NCI-H1436 (cell line): ENCODE measurements at regions not wholly inside any gene's neighbourhood (a gene's known extent, or its start where the extent isn't known, plus 50 kb on each side); places are given as distances from the start of the nearest gene placed in this dataset.
"Not testable (repeated sequence)": the region's sequence is repeated elsewhere in the genome, so short reads cannot be mapped to it uniquely, and the experiment has no call there.

Experiments used
- DNase-seq: peaks from one replicate; lab custom pipeline; 2025; lab: John Stamatoyannopoulos, UW

DNA sequence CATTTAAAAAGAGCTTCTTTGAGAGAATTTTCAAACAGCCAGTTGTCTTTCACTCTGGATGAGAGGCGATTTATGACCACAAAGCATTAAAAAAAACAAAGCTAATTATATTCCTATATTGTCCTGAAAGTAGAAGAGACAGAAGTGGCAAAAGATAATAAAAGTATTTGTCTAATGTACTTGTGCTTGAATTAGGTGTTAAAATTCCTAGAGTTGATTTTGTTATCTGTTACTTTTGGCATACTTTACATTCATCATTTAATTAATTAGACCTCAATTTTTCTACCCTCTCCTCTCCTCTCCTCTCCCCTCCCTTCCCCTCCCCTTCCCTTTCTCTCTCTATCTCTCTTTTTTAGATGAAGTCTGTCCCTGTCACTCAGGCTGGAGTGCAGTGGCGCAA is 635.1 kb upstream of the ZNF385D start:
- no peak for DNase-seq

DNA sequence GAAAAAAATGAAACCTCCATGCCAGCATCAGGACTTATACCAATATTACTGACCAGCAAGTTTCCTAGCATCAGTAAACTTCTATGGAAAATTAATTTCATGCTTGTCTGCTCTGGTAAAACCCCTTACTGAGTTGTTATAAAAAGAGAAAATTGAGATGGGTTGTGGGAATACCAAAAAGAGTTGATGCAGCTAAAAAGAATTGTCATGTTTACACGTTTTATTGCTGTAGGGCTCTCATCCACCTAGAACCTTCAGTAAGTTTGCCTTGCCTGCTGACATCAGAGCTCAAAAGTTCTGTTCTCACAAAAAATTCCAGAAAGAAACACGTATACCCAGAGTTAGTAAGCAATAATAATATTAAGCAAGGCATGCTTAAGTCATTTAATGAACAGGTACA is 641.3 kb upstream of the ZNF385D start:
- DNase-seq, result no peak

DNA sequence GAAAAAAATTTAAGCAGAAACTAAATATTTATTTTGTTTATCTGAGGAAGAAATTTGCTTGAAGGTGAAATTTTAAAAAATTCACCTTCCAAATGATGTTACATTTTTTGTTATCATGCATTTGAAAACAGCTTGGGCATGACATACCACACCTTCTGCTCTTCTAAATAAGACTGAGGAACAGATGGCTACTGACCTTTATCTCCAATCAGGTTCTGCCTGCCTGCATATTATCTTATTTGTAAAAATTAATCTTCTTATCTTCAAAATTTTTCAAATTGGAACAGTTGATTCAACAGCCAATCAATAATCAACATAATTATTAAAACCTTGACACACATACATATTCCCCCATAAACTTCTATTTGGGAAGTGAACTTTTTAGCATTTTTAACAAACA is 641.8 kb upstream of the ZNF385D start:
- DNase-seq, result no peak

DNA sequence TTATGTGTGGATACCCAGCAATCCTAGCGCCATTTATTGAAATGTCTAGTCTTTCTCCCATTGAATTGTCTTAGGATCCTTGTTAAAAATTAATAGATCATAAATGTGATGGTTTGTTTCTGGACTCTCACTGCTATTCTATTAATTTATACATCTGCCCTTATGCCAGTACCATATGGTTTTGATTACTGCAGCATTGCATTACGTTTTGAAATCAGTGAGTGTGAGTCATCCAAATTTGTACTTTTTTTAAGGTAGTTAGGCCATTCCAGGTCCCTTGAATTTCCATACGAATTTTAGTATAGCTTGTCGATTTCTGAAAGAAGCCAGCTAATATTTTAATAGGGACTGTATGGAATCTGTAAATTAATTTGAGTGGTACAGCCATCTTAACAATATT is 648.6 kb upstream of the ZNF385D start:
- DNase-seq, result no peak

DNA sequence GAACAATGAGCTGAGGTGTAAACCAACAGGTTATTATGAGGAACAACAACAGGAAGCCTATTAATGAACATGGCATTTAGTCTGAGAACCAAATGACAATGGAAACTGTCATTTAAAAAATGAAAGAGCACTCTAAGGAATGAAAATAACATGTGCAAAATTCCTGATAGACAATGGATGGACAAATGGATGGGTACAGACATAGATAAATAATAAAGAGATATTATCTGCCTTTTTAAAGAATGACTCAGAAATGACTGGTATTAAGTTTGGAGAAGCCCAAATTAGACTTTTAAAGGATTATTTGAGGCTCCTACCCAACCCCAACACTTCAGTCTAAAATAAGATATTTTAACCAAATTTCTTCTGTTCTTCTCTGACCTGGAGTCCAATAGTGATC is 650.5 kb upstream of the ZNF385D start:
- DNase-seq, result no peak

DNA sequence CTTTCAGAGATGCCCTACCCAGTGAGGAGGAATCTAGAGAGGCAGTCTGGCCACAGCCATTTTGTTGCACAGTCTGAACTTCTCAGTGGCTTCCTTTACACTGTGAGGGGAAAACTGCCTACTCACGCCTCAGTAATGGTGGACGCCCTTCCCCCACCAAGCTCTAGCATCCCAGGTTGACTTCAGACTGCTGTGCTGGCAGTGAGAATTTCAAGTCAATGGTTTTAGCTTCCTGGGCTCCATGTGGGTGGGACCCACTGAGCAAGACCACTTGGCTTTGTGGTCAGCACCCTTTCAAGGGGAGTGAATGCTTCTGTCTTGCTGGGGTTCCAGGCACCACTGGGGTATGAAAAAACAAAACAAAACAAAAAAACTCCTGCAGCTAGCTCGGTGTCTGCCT is 663.2 kb upstream of the ZNF385D start:
- DNase-seq, result no peak

DNA sequence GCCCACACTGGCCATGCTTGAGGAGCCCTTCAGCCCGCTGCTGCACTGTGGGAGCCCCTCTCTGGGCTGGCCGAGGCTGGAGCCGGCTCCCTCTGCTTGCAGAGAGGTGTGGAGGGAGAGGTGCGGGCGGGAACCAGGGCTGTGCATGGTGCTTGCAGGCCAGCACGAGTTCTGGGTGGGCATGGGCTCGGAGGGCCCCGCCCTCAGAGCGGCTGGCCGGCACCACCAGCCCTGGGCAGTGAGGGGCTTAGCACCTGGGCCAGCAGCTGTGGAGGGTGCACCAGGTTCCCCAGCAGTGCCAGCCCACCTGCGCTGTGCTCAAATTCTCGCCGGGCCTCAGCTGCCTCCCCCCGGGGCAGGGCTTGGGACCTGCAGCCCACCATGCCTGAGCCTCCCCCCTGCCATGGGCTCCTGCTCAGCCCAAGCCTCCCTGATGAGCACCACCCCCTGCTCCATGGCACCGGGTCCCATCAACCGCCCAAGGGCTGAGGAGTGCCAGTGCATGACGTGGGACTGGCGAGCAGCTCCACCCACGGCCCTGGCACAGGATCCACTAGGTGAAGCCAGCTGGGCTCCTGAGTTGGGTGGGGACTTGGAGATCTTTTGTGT is 665.9 kb upstream of the ZNF385D start:
- not testable (repeated sequence) for DNase-seq

DNA sequence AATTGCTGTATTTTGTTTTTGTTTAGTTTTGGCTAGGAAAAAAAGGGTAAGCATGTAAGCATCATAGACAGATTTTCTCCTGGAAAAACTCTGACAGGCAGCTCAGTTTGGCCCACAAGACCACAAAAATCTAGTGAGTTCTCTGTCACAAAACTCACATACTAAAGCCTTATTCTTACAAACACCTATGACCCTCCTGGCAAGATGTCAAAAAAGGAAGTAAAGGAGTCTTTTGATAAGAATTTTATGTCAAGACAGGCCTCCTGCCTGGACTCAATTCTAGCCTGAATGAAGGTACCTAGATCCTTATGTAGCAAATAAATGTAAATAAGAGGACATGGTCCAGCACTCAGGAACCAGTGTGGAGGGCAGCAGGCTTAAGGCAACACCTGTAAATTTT is 668.3 kb upstream of the ZNF385D start:
- DNase-seq, result no peak

DNA sequence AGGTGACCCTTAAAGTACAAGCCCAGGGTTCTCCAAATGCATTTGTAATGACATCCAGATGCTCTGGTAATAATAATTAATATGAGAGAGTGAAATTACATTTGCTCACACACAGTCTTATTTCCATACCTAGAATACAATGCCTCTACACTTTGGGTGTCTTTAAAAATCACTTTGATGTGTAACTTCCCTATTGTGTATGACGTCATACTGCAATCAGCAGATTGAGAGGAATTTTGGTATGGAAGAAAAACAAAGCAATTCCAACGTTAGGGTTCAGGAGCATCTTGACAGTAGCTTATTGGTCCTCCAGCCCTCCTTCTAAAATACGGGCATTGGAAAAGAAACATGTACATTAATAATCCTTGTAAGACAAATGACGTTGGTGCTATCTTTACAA is 670.6 kb upstream of the ZNF385D start:
- DNase-seq, result no peak

DNA sequence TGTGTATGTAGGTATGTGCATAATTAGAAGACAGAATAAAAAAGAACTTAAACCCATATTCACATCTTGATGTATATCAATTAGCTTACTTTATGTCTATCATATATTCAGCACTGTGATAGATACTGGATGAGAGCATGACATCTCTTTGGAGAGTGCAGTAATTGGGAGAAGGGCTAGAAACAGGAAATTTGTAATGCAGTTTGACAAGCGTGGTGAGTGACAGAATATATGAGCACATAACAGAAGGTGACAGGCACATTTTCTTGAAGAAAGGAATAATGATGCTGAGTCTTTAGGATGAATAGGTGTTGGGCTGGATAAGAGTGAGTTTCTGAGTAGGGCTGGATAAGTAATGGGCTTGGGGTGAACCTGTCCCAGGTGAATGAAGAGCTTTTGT is 680.3 kb upstream of the ZNF385D start:
- DNase-seq, result no peak

DNA sequence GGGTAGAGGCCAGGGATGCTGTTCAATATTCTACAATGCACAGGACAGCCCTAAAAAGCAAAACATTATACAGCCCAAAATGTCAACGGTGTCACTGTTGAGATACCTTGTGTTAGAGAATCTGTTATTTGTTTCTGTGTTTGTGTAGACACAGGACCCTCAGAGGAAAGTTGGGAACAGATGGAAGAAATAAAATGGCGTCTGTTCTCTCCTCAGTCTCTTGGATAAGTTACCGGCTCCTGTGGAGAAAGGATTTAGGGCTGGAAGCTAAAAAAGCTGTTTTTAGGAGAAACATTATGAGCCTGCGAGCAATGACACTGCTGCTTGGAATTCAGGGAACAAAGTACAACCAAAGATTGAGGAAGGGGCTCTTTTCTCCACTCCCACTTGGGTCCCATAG is 688.6 kb upstream of the ZNF385D start:
- DNase-seq, result no peak

DNA sequence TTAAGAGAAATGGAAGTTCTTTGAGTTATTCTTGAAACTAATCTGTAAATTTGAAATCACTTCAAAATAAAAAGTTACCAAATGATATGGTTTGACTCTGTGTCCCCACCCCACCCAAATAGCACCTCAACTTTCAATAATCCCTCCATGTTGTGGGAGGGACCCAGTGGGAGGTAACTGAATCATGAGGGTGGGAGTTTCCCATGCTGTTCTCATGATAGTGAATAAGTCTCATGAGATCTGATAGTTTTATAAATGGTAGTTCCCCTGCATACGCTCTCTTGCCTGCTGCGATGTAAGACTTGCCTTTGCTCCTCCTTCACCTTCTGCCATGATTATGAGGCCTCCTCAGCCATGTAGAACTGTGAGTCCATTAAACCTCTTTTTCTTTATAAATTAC is 690.7 kb upstream of the ZNF385D start:
- DNase-seq, result no peak

DNA sequence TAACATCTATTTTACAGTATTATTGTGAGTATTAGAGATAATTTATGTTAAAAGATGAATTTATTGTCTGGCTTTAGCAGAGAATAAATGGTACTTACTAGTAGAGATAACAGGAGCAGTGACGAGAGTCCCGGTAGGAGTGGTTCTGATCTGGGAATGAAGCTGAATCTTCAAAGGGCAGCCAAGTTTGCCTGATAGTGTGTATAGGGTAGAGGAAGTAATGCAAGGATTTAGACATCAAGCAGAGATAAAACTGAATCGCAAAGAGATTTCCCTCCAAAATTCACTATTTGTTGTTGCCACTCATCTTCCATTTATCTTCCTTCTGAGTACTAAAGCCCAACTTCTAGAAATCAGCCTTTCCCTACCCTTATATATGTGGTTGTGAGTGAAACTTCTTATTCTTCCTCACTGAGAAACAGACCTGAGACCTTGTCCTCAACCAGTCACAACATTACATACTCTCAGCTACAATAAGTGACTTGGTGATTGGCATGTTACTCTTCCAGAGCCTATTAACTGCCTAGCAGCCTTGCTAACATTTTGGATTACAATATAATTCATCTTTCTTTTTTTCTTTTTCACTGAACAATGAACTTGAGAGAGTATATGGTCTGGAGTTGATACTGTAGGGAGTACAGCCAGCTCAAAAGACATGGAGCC is 692.7 kb upstream of the ZNF385D start:
- no peak for DNase-seq

DNA sequence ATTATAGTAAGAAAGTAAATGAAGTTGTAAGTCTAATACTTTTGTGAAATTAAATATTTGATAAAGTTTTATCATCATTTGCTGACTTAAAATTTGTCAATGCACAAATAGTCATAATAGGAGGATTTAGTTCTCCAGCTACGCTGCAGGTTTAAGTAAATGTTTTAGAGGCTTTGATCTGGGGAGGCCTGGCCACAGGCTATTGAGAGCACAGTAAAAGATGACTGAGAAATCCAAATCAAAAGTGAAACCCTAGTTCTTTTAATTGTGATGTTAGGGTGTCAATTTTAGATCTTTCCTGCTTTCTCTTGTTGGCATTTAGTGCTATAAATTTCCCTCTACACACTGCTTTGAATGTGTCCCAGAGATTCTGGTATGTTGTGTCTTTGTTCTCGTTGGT is 694.3 kb upstream of the ZNF385D start:
- not testable (repeated sequence) for DNase-seq

DNA sequence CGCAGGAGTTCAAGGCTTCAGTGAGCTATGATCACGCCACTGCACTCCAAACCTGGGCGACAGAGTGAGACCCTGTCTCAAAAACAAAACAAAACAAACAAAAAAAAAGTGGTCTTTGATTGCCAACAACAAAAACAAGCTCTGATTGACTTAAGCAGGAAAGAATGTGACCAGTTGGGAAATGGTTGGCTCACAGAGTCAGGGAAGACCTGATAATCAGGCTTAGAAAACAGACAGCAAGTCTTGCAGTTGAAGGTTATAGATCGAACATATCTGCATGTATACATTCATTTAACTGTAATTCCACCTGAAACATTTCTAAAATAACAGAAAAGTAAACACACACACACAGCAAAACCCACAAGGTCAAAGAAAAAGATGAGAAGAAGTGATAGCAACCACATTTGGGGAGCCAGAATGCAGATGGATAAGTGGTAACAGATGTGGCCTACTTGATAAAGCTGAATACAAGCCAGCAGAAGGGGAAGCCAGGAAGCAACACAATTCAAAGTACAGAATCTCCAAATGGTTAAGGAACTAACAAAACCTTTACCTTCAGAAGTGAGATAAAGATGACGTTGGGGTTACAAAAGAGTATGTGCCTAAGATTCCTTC is 699.9 kb upstream of the ZNF385D start:
- DNase-seq, result no peak

DNA sequence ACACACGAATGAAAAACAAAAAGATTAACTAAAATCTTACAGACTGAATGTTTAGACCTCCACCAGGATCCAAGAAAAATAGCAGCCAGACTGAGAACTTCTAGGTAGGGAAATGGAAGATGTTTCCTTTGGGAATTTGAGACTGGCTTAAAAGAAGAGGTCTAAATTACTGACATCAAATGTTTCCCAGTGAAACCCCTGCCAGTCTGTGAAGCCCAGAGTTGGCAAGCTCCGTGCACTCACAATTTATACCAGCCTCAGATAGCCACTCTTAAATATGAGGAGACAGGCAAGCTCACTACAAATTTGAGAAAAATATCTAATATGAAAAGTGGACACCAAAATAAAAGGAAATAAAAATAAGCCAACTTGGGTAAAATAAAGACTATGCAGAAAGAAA is 700.5 kb upstream of the ZNF385D start:
- DNase-seq, result no peak

DNA sequence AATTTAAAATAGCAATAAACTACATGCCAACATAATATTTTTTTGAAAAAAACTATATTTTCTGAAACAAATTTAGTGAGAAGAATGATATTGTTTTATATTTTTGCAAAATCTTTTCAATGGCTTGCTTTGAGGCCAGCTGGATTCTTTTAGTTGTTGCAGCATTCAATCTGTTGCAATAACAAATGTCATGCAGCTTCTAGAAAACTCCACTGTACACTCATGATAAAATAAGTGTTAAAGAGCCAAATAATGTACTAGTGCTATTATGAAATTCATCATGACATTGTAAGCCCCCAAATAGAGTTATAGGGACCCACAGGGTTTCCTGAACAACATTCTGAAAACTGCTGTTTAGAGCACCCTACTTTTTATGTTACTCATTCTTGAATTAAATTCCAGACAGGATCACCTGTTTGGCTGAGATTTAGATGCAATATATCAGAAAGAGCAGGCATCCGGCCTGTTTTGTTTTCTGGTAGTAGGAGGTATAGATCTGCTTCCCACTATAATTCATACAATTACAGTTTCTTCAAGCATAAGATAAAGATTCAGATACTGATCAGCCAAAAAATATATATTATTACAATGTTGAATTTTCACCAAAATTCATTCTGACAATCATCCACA is 703.0 kb upstream of the ZNF385D start:
- no peak for DNase-seq

DNA sequence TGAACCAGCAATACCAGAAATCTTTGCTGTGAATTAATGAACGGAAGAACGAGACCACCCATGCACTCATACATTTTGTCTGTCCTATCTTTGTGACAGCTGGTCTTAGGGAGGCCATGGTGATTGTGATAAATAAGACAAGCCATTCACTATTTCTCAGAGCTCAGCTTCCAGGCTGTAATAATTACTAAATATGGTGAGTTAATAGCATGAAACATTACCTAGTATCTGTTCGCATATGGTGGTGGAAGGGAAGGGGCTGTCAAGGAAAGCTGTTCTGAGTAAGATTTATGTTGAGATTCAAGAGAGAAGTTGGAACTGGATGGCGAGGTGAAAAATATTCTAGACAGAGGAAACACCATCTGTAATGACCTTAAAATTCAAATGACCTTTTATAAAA is 719.0 kb upstream of the ZNF385D start:
- no peak for DNase-seq

DNA sequence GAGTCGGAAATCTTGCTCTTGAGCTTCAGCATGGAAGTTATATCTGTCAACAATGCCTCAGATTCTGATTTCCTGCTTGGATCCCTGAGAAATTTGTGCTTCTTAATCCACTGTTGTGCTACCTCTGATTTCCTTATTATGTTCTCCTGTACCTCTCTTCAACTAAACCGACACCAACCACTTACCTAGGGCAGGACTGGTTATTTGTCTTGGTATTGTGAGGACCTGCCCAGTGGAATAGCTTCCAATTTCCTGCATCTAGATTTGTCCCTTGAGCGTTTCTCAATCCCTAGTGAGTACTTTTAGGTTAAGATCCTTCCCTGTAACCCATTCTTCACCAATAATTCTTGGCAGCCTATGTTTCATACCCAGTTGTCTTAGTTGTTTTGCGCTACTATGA is 720.5 kb upstream of the ZNF385D start:
- DNase-seq, result no peak

DNA sequence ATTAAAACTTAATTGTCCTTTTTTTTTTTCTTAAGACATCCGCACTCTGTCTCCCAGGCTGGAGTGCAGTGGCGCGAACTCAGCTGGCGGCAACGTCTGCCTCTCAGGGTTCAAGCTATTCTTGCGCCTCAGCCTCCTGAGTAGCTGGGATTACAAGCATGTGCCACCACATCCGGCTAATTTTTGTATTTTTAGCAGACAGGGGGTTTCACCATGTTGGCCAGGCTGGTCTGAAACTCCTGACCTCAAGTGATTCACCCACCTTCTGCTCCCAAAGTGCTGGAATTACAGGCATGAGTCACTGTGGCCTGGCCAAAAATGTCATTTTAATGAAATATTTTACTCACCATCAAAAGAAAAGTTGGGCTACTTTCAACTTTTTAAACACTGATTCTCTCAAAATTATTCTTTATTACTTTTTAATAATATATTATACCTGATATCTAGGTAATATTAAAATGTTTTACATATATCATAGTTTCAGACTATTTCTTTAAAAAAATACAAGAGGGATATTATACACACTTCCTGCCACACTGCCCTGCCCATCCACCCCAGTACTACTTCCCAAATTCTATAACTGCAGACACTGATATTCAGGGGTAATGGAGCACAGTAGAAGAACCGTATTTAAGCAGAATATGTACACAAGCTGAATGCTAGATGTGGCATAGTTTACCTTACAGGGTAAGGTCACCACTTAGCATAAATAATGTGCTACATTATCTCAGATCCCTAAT is 723.9 kb upstream of the ZNF385D start:
- no peak for DNase-seq

DNA sequence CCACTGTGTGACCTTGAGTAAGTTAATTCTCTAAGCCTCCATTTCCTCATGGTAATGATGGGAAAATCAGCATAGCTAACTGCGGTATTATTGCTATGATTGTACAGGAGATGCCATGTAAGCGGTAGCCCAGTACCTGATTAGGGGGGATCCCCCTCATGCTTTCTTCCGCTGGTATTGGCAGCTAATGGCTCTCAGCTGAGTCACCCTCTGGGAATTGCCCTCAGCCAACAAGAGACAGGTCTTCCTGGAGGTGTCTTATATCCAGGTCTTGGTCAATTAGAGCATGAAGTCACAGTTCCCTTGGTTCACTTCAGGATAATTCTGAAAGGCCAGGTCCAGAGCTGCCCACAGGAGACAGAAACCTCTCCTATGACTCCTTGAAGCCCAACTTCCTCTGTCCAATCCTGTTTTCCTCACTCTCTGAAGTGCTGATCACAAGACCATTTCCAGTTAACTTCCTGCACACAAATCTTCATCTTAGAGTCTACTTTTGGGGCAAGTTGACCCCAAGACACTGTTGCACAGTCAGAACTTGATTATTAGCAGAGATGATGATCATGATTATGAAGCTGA is 724.7 kb upstream of the ZNF385D start:
- DNase-seq, result no peak

DNA sequence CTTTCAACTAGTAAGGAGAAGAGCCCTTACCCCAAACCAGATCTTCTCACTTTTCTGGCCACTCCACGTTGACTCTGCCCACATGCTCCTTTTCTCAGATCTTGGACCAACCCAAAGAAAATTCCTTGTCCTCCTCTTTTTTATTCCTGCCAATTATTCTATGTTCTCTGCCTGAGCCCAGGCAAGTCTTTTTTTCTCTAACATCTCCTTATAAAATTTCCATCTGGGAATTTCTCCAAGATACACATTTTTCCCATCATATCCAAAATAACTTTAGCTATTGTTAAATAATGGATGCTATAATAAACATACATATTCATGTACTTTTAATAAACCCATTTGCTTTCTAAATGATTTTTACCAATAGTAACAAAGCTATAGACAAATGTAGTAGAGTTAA is 726.0 kb upstream of the ZNF385D start:
- no peak for DNase-seq
